Sigmoid colon (tissue), 4 donors: ENCODE measurements at regions not wholly inside any gene's neighbourhood (a gene's known extent, or its start where the extent isn't known, plus 50 kb on each side); places are given as distances from the start of the nearest gene placed in this dataset.

ENCODE experiments used
- CTCF ChIP-seq, 4 experiments: fragments of 450-650 bp in 3 of 4; fragments of 200-600 bp in 1 of 4; IDR thresholded peaks; one replicate each; pipeline ENCODE4 v1.5.1; 2016 to 2019; ENCODE audit warnings: antibody characterized with exemption in 4 of 4, mild to moderate bottlenecking in 3 of 4, moderate library complexity in 2 of 4
- POLR2AphosphoS5 ChIP-seq, 4 donors: sonication (generic); formaldehyde crosslinking; IDR thresholded peaks; one replicate each; pipeline ENCODE4 v1.6.1; 2017; ENCODE audit warnings: antibody characterized with exemption in 4 of 4

GRCh38 chrX:3177851-3178250 lies 136.6 kb downstream of the ARSF start:
- TF ChIP-seq POLR2AphosphoS5 (IDR thresholded peaks at IDR 0.05) (no peak), CTCF (IDR thresholded peaks at IDR 0.05) (no peak)
